IMR-90 (cell line): ENCODE measurements at regions not wholly inside any gene's neighbourhood (a gene's known extent, or its start where the extent isn't known, plus 50 kb on each side); places are given as distances from the start of the nearest gene placed in this dataset.

Experiments used
- ATAC-seq: fragments of 200-7000 bp; cut with Tn5 transposase; 2 replicates; pipeline ENCODE4 v1.9.1; 2020; ENCODE audit warnings: low read depth, mild to moderate bottlenecking, moderate library complexity
- BruUV-seq: library from RNA; stranded (reverse); fragments of 400-500 nt; replicated peaks from 2 replicates; lab custom pipeline; 2021; lab: Mats Ljungman, UMichigan
- CTCF ChIA-PET: fragments of 300-600 bp; formaldehyde crosslinking; extraction: SDS; loops from one replicate; lab custom pipeline; 2021; ENCODE audit warnings: antibody characterized with exemption; lab: Yijun Ruan, JAX
- POLR2A ChIA-PET: fragments of 300-600 bp; sonication (Branson Sonifier 250); formaldehyde crosslinking; loops from one replicate; lab custom pipeline; 2022; ENCODE audit warnings: antibody characterized with exemption; ENCODE audit not compliant: unreplicated experiment; lab: Charles Lee
- DNase-seq: peaks from one replicate; pipeline ENCODE4 v3.0.0; 2013
- H2AFZ ChIP-seq: replicated peaks from 2 replicates; pipeline ENCODE3; 2013; ENCODE audit warnings: low read length, mild to moderate bottlenecking; ENCODE audit not compliant: poor library complexity
- H2AK5ac ChIP-seq: 2 replicates; pipeline ENCODE4 v1.6.1; 2013; ENCODE audit warnings: low read depth, low read length, inconsistent platforms
- H2AK9ac ChIP-seq: replicated peaks from 2 replicates; pipeline ENCODE3; 2013; ENCODE audit warnings: mild to moderate bottlenecking, low read depth, low read length, moderate library complexity; ENCODE audit not compliant: poor library complexity
- H2BK120ac ChIP-seq: 2 replicates; pipeline ENCODE4 v1.6.1; 2013; ENCODE audit warnings: low read depth, low read length, inconsistent platforms
- H2BK15ac ChIP-seq: 3 replicates; pipeline ENCODE4 v1.6.1; 2013; ENCODE audit warnings: low read depth, low read length, inconsistent platforms
- H2BK20ac ChIP-seq: 2 replicates; pipeline ENCODE4 v1.6.1; 2013; ENCODE audit warnings: low read depth, mild to moderate bottlenecking, inconsistent platforms, low read length, moderate library complexity
- H2BK5ac ChIP-seq: 2 replicates; pipeline ENCODE4 v1.6.1; 2013; ENCODE audit warnings: mild to moderate bottlenecking, low read depth, low read length, inconsistent platforms; ENCODE audit not compliant: poor library complexity, severe bottlenecking
- H3K14ac ChIP-seq: replicated peaks from 2 replicates; pipeline ENCODE4 v1.6.1; 2013; ENCODE audit warnings: low read depth, low read length, inconsistent platforms
- H3K18ac ChIP-seq: 2 replicates; pipeline ENCODE4 v1.6.1; 2013; ENCODE audit warnings: low read depth, low read length, control low read depth
- H3K23ac ChIP-seq: 2 replicates; pipeline ENCODE4 v1.6.1; 2013; ENCODE audit warnings: low read depth, low read length, inconsistent platforms
- H3K27ac ChIP-seq: 2 replicates; pipeline ENCODE4 v1.5.1; 2013; ENCODE audit warnings: mild to moderate bottlenecking, control low read depth, low read length; ENCODE audit not compliant: insufficient read depth
- H3K27me3 ChIP-seq: 2 replicates; pipeline ENCODE4 v1.6.1; 2013; ENCODE audit warnings: low read length; ENCODE audit not compliant: control insufficient read depth, insufficient read depth
- H3K36me3 ChIP-seq: 2 replicates; pipeline ENCODE4 v1.6.1; 2013; ENCODE audit warnings: low read length, mixed read lengths; ENCODE audit not compliant: control insufficient read depth, insufficient read depth
- H3K4ac ChIP-seq: 2 replicates; pipeline ENCODE4 v1.6.1; 2013; ENCODE audit warnings: low read depth, low read length, inconsistent platforms
- H3K4me1 ChIP-seq: 2 replicates; pipeline ENCODE4 v1.6.1; 2013; ENCODE audit warnings: low read length, mixed read lengths; ENCODE audit not compliant: control insufficient read depth, insufficient read depth
- H3K4me2 ChIP-seq: 2 replicates; pipeline ENCODE4 v1.6.1; 2013; ENCODE audit warnings: low read depth, mild to moderate bottlenecking, control low read depth, low read length, moderate library complexity
- H3K4me3 ChIP-seq: 2 replicates; pipeline ENCODE4 v1.5.1; 2013; ENCODE audit warnings: low read depth, mild to moderate bottlenecking, control low read depth, low read length, moderate library complexity; ENCODE audit not compliant: insufficient read depth
- H3K56ac ChIP-seq: 2 replicates; pipeline ENCODE4 v1.6.1; 2013; ENCODE audit warnings: low read length, inconsistent platforms; ENCODE audit not compliant: insufficient read depth; ENCODE audit errors: extremely low read depth
- H3K79me1 ChIP-seq, 2 experiments: 2 replicates each; pipeline ENCODE4 v1.6.1; 2013; ENCODE audit warnings: low read length in 2 of 2, inconsistent platforms in 1 of 2, low read depth in 1 of 2
- H3K9ac ChIP-seq: 2 replicates; pipeline ENCODE4 v1.6.1; 2013; ENCODE audit warnings: low read depth, low read length, control low read depth
- H3K9me1 ChIP-seq: 2 replicates; pipeline ENCODE4 v1.6.1; 2013; ENCODE audit warnings: low read length, inconsistent platforms; ENCODE audit not compliant: insufficient read depth
- H3K9me3 ChIP-seq: 2 replicates; pipeline ENCODE4 v1.6.1; 2013; ENCODE audit warnings: low read length; ENCODE audit not compliant: control insufficient read depth, insufficient read depth
- H4K20me1 ChIP-seq: 2 replicates; pipeline ENCODE4 v1.6.1; 2013; ENCODE audit warnings: low read length, inconsistent platforms; ENCODE audit not compliant: insufficient read depth
- H4K5ac ChIP-seq: 2 replicates; pipeline ENCODE4 v1.6.1; 2013; ENCODE audit warnings: mild to moderate bottlenecking, low read depth, low read length, control low read depth
- H4K8ac ChIP-seq, 2 experiments: 2 replicates each; pipeline ENCODE4 v1.6.1; 2013; ENCODE audit warnings: low read depth in 2 of 2, low read length in 2 of 2, control low read depth in 1 of 2, inconsistent platforms in 1 of 2
- H4K91ac ChIP-seq: 2 replicates; pipeline ENCODE4 v1.6.1; 2013; ENCODE audit warnings: low read depth, low read length, inconsistent platforms; ENCODE audit not compliant: insufficient read depth
- BHLHE40 ChIP-seq: fragments of 150-350 bp; IDR thresholded peaks from 2 replicates; pipeline ENCODE4 v1.6.1; 2016; ENCODE audit warnings: mild to moderate bottlenecking, low read depth, low read length
- CEBPB ChIP-seq: IDR thresholded peaks from 2 replicates; pipeline ENCODE4 v1.6.1; 2012; ENCODE audit warnings: low read depth, low read length, improper control_type of control experiment
- CHD1 ChIP-seq: IDR thresholded peaks from 2 replicates; pipeline ENCODE4 v1.6.1; 2012; ENCODE audit warnings: low read depth, low read length, improper control_type of control experiment
- CTCF ChIP-seq: conservative IDR thresholded peaks from 2 replicates; pipeline ENCODE4 v1.5.1; 2012; ENCODE audit warnings: mild to moderate bottlenecking, low read depth, low read length, improper control_type of control experiment
- ELK1 ChIP-seq: fragments of 150-350 bp; IDR thresholded peaks from 2 replicates; pipeline ENCODE4 v1.6.1; 2016; ENCODE audit warnings: low read depth, mild to moderate bottlenecking, low read length, moderate library complexity, borderline replicate concordance
- FOS ChIP-seq: fragments of 150-350 bp; IDR thresholded peaks from 2 replicates; pipeline ENCODE4 v1.6.1; 2016; ENCODE audit warnings: low read depth, low read length
- MAFK ChIP-seq: IDR thresholded peaks from 2 replicates; pipeline ENCODE4 v1.6.1; 2012; ENCODE audit warnings: low read depth, low read length, improper control_type of control experiment
- MAZ ChIP-seq: IDR thresholded peaks from 2 replicates; pipeline ENCODE4 v1.6.1; 2012; ENCODE audit warnings: low read depth, mild to moderate bottlenecking, low read length, improper control_type of control experiment, moderate library complexity, borderline replicate concordance
- MXI1 ChIP-seq: IDR thresholded peaks from 2 replicates; pipeline ENCODE4 v1.6.1; 2012; ENCODE audit warnings: low read depth, mild to moderate bottlenecking, low read length, moderate library complexity, borderline replicate concordance
- NFE2L2 ChIP-seq: fragments of 150-350 bp; IDR thresholded peaks from 2 replicates; pipeline ENCODE4 v1.6.1; 2016; ENCODE audit warnings: low read depth, mild to moderate bottlenecking, low read length
- POLR2A ChIP-seq: IDR thresholded peaks from 2 replicates; pipeline ENCODE4 v1.6.1; 2012; ENCODE audit warnings: mild to moderate bottlenecking, low read depth, low read length
- RAD21 ChIP-seq: IDR thresholded peaks from 2 replicates; pipeline ENCODE4 v1.6.1; 2012; ENCODE audit warnings: low read length, improper control_type of control experiment
- RCOR1 ChIP-seq: IDR thresholded peaks from 2 replicates; pipeline ENCODE4 v1.6.1; 2012; ENCODE audit warnings: mild to moderate bottlenecking, low read length, improper control_type of control experiment; ENCODE audit not compliant: insufficient replicate concordance
- RFX5 ChIP-seq: IDR thresholded peaks from 2 replicates; pipeline ENCODE4 v1.8.0; 2012; ENCODE audit warnings: low read depth, mild to moderate bottlenecking, low read length, moderate library complexity
- SMC3 ChIP-seq: fragments of 150-350 bp; IDR thresholded peaks from 2 replicates; pipeline ENCODE4 v1.6.1; 2016; ENCODE audit warnings: low read depth, mild to moderate bottlenecking, antibody characterized with exemption, low read length, moderate library complexity
- USF2 ChIP-seq: fragments of 150-350 bp; IDR thresholded peaks from 2 replicates; pipeline ENCODE4 v1.6.1; 2017; ENCODE audit warnings: mild to moderate bottlenecking, antibody characterized with exemption, low read length, low read depth
- WGBS, 2 experiments: methylation state at CpG; one replicate each; pipeline versions ENCODE4 v1.1.5 to v1.1.7; 2013; ENCODE audit warnings: missing lambda C conversion rate in 2 of 2; ENCODE audit not compliant: insufficient read length in 1 of 2; ENCODE audit errors: extremely low coverage in 2 of 2; 5-methylcytosine and 5-hydroxymethylcytosine counted together
- dilution Hi-C: fragments of 300-500 bp; cut with HindIII; formaldehyde crosslinking; loops from one replicate; pipeline ENCODE4 v1.14.3; 2018; ENCODE audit warnings: low sequenced_read_pairs; ENCODE audit not compliant: unreplicated experiment
- in situ Hi-C: fragments of 300-500 bp; cut with MboI; formaldehyde crosslinking; loops from 3 replicates; pipeline ENCODE4 v1.14.3; 2019; ENCODE audit warnings: low sequenced_read_pairs, inconsistent platforms, mixed read lengths
- intact Hi-C: fragments of 100-400 bp; cut with micrococcal nuclease; formaldehyde crosslinking; loops from 2 replicates; pipeline ENCODE4 v1.10.0; 2022

GRCh38 chr3:176824811-176825210 lies 372.5 kb downstream of the TBL1XR1 start:
- dilution Hi-C loops: no loop called here
- Histone ChIP-seq H4K20me1 (no peaks in the 10 kb centered on the region), H3K18ac (no peak overlapping the region), H3K14ac (no peak overlapping the region), H2AFZ (no peak overlapping the region), H3K4me2 (no peak overlapping the region), H3K4ac (no peak overlapping the region), H3K9me1 (no peaks in the 10 kb centered on the region), H2AK9ac (no peak overlapping the region), H3K23ac (no peak overlapping the region), H2AK5ac (no peak overlapping the region), H2BK15ac (no peak overlapping the region), H4K8ac (no peak overlapping the region), H4K91ac (no peak overlapping the region), H3K9ac (no peak overlapping the region), H3K9me3 (no peaks in the 10 kb centered on the region), H3K4me1 (no peaks in the 10 kb centered on the region), H3K79me1 (no peaks in the 10 kb centered on the region), H3K4me3 (no peak overlapping the region), H2BK5ac (no peak overlapping the region), H3K56ac (no peak overlapping the region), H4K5ac (no peak overlapping the region), H3K36me3 (no peaks in the 10 kb centered on the region), H2BK20ac (no peak overlapping the region), H3K27me3 (no peaks in the 10 kb centered on the region), H3K27ac (no peak overlapping the region), H2BK120ac (no peak overlapping the region)
- DNase-seq (no peak), ATAC-seq (no peak)
- POLR2A ChIA-PET: no interaction called here
- no CpG with 5 or more reads among the region's 3 CpGs for WGBS, 2 experiments
- CTCF ChIA-PET: no interaction called here
- no TSS peak for BruUV-seq
- TF ChIP-seq CEBPB (no peak), MAZ (no peak), RAD21 (no peak), CHD1 (no peak), RFX5 (no peak), ELK1 (no peak), FOS (no peak), POLR2A (no peak), CTCF (no peak), MXI1 (no peak), SMC3 (no peak), NFE2L2 (no peak), USF2 (no peak), RCOR1 (no peak), BHLHE40 (no peak), MAFK (no peak)
- in situ Hi-C loops: no loop called here
- intact Hi-C loops: no loop called here
